Colonic mucosa (tissue), 4 donors: ENCODE measurements at regions not wholly inside any gene's neighbourhood (a gene's known extent, or its start where the extent isn't known, plus 50 kb on each side); places are given as distances from the start of the nearest gene placed in this dataset.

Source experiments
- DNase-seq: peaks from one replicate; pipeline ENCODE4 v3.0.0-alpha.2; 2020
- H3K27ac ChIP-seq: fragments of 200-600 bp; one replicate; pipeline ENCODE4 v1.8.0; 2021
- H3K27me3 ChIP-seq: fragments of 200-600 bp; one replicate; pipeline ENCODE4 v1.8.0; 2021
- H3K36me3 ChIP-seq: fragments of 200-600 bp; one replicate; pipeline ENCODE4 v1.8.0; 2021
- H3K4me1 ChIP-seq: fragments of 200-600 bp; one replicate; pipeline ENCODE4 v1.8.0; 2021; ENCODE audit warnings: mild to moderate bottlenecking
- H3K4me3 ChIP-seq: fragments of 200-600 bp; one replicate; pipeline ENCODE4 v1.8.0; 2021
- H3K9ac ChIP-seq, 2 donors: one replicate each; pipeline ENCODE4 v1.7.0; 2013; ENCODE audit warnings: control low read depth in 2 of 2, low read depth in 2 of 2, low read length in 2 of 2
- H3K9me3 ChIP-seq: fragments of 200-600 bp; one replicate; pipeline ENCODE4 v1.8.0; 2021
- CTCF ChIP-seq: fragments of 200-600 bp; IDR thresholded peaks from one replicate; pipeline ENCODE4 v1.8.0; 2022; ENCODE audit warnings: antibody characterized with exemption, mild to moderate bottlenecking
- intact Hi-C: fragments of 100-400 bp; cut with DNase I; formaldehyde crosslinking; loops from one replicate; pipeline ENCODE4 v1.14.1; 2022
- donor health status: healthy.
- donor health status: DM: no; HTN: no; CAD: no.
- donor health status: DM: no; HTN: no; CAD: no.

GRCh38 chr17:73956169-73956568, 247.3 kb upstream of the RPL38 start:
- H3K27me3 ChIP-seq: peaks cover 6% of the 10 kb centered on the region
- DNase-seq: peak; percentile 44
- peaks cover 4% of the 10 kb centered on the region for H3K4me1 ChIP-seq
- H3K4me3 ChIP-seq: no peak overlapping the region
- no peaks in the 10 kb centered on the region for H3K9me3 ChIP-seq
- H3K27ac ChIP-seq: peak overlapping the region; percentile 84
- intact Hi-C loops: no loop called here
- no peak overlapping the region for H3K9ac ChIP-seq
- H3K36me3 ChIP-seq: no peaks in the 10 kb centered on the region
- TF ChIP-seq CTCF: no peak

GRCh38 chr17:73956595-73957465, 246.6 kb upstream of the RPL38 start:
- Histone ChIP-seq H3K36me3 (no peaks in the 10 kb centered on the region), H3K27me3 (peaks cover 6% of the 10 kb centered on the region), H3K4me3 (no peak overlapping the region), H3K9ac (peak overlapping the region; percentile 3 to 26), H3K27ac (peak overlapping the region; percentile 84), H3K4me1 (peaks cover 4% of the 10 kb centered on the region), H3K9me3 (no peaks in the 10 kb centered on the region)
- intact Hi-C loops: no loop called here
- peak; percentile 53 for TF ChIP-seq CTCF
- DNase-seq: peak; percentile 74

- H3K36me3 ChIP-seq: no peaks in the 10 kb centered on the region
- intact Hi-C loops: no loop called here
- H3K27ac ChIP-seq: peak overlapping the region; percentile 84
- peaks cover 4% of the 10 kb centered on the region for H3K4me1 ChIP-seq
- DNase-seq: peak; percentile 58
- H3K9me3 ChIP-seq: no peaks in the 10 kb centered on the region
- H3K9ac ChIP-seq: no peak overlapping the region
- TF ChIP-seq CTCF: no peak
- H3K4me3 ChIP-seq: no peak overlapping the region
- no peaks in the 10 kb centered on the region for H3K27me3 ChIP-seq
These were observed 245.9 kb upstream of the RPL38 start for GRCh38 chr17:73957564-73957963.

- Histone ChIP-seq H3K9ac (no peak overlapping the region), H3K9me3 (no peaks in the 10 kb centered on the region), H3K27ac (no peak overlapping the region), H3K4me3 (no peak overlapping the region), H3K36me3 (no peaks in the 10 kb centered on the region), H3K27me3 (no peaks in the 10 kb centered on the region), H3K4me1 (peaks cover 4% of the 10 kb centered on the region)
- no peak for DNase-seq
- intact Hi-C loops: no loop called here
- TF ChIP-seq CTCF: no peak
These were observed 245.0 kb upstream of the RPL38 start for GRCh38 chr17:73958453-73958852.

- TF ChIP-seq CTCF: no peak
- intact Hi-C loops: no loop called here
- H3K27me3 ChIP-seq: no peaks in the 10 kb centered on the region
These were observed 243.0 kb upstream of the RPL38 start for GRCh38 chr17:73960469-73960868.

More at GRCh38 chr17:73960469-73960868, 243.0 kb upstream of the RPL38 start:
- Histone ChIP-seq H3K9ac (no peak overlapping the region), H3K27ac (no peak overlapping the region), H3K4me3 (no peak overlapping the region), H3K4me1 (peaks cover 4% of the 10 kb centered on the region), H3K36me3 (no peaks in the 10 kb centered on the region), H3K9me3 (no peaks in the 10 kb centered on the region)
- DNase-seq: no peak
